Ishikawa (cell line): ENCODE measurements at regions not wholly inside any gene's neighbourhood (a gene's known extent, or its start where the extent isn't known, plus 50 kb on each side); places are given as distances from the start of the nearest gene placed in this dataset.

Source experiments
- CREB1 ChIP-seq: IDR thresholded peaks from 2 replicates; pipeline ENCODE4 v1.6.1; 2012; ENCODE audit warnings: low read depth
- EP300 ChIP-seq: IDR thresholded peaks from 2 replicates; pipeline ENCODE4 v1.6.1; 2012; ENCODE audit warnings: borderline replicate concordance
- FOXM1 ChIP-seq: IDR thresholded peaks from 2 replicates; pipeline ENCODE4 v1.6.1; 2012; ENCODE audit warnings: low read depth, borderline replicate concordance
- RAD21 ChIP-seq: IDR thresholded peaks from 2 replicates; pipeline ENCODE4 v1.6.1; 2012; ENCODE audit warnings: low read depth
- TAF1 ChIP-seq: IDR thresholded peaks from 2 replicates; pipeline ENCODE4 v1.6.1; 2012; ENCODE audit warnings: low read depth, mild to moderate bottlenecking
- TF ChIP-seq, protein P1 (sequence below): IDR thresholded peaks from 2 replicates; pipeline ENCODE4 v1.6.1; 2012

DNA sequence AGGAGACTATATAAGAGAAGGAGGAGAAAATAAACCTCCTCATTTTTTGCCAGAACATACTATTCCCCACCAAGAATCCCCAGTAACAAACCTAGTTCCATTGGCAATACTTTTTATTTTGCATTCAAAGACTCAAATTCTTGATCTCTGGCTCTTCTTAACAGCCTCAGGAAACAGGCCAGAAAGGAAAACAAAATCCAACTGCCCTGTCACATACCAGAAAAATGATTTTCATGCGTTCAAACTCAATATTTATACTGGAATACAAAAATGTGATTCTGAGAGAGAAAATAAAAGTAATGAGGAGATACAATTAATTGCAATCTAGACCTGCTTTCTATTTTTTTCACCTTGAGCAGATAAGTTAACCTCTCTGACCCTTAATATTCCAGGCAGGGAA is 435.9 kb upstream of the AUTS2 start:
- no peak for TF ChIP-seq FOXM1
- TF ChIP-seq EP300 = no peak
- TF ChIP-seq, protein P1, sequence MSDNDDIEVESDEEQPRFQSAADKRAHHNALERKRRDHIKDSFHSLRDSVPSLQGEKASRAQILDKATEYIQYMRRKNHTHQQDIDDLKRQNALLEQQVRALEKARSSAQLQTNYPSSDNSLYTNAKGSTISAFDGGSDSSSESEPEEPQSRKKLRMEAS = no peak
- TF ChIP-seq TAF1 = no peak
- no peak for TF ChIP-seq CREB1
- no peak for TF ChIP-seq RAD21
